Natural killer cell treated with Interleukin-12 subunit alpha and Interleukin-12 subunit beta and Interleukin-15 and Interleukin-18, amount 100 ng/mL, for 72 hours (primary cell): ENCODE measurements at regions not wholly inside any gene's neighbourhood (a gene's known extent, or its start where the extent isn't known, plus 50 kb on each side); places are given as distances from the start of the nearest gene placed in this dataset.

Experiments
- ATAC-seq, 2 donors: fragments of 150-1000 bp; cut with Tn5 transposase in 1 of 2; sonication (Bioruptor Pico), chemical (Tn5 transposase) in 1 of 2; 2 replicates each; pipeline ENCODE4 v1.10.0; 2021
- DNase-seq: peaks from one replicate; pipeline ENCODE4 v3.0.0; 2022; ENCODE audit warnings: low spot score
- H3K27ac Mint-ChIP-seq, 2 donors: 1 replicate in 1 of 2; 2 replicates in 1 of 2; pipeline ENCODE4 v1.8.0; 2022; ENCODE audit warnings: mixed read lengths in 2 of 2, mild to moderate bottlenecking in 1 of 2, moderate library complexity in 1 of 2
- H3K27me3 Mint-ChIP-seq, 2 donors: 1 replicate in 1 of 2; 2 replicates in 1 of 2; pipeline ENCODE4 v1.8.0; 2022; ENCODE audit warnings: mixed read lengths in 2 of 2
- H3K36me3 Mint-ChIP-seq: one replicate; pipeline ENCODE4 v1.8.0; 2022; ENCODE audit warnings: mixed read lengths
- H3K4me1 Mint-ChIP-seq, 2 donors: 1 replicate in 1 of 2; 2 replicates in 1 of 2; pipeline ENCODE4 v1.8.0; 2022; ENCODE audit warnings: low read depth in 2 of 2, mixed read lengths in 2 of 2, mild to moderate bottlenecking in 1 of 2
- H3K4me3 Mint-ChIP-seq: one replicate; pipeline ENCODE4 v1.8.0; 2022; ENCODE audit warnings: mixed read lengths
- H3K9me3 Mint-ChIP-seq: 2 replicates; pipeline ENCODE4 v1.8.0; 2022; ENCODE audit warnings: mixed read lengths

DNA sequence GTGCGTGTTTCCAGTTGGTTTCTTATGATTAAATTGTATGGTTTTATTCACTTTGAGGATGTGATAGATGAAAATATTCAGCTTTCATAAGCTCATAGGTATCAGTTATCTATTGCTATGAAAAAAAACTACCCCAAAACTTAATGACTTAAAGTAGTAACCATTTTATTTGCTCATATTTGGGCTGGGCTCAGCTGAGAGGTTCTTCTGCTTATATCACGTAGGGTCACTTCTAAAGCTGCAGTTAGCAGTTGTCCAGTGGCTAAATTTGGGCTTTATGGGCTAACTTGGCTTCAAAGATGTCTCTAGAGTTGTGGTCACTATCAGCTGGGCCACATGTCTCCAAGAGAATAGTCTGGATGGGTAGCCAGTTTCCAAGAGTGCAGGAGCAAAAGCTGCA lies 206.4 kb upstream of the LYPLAL1 start:
- ATAC-seq: no peak
- Mint-ChIP-seq H3K36me3 (no peaks in the 10 kb centered on the region), H3K4me1 (no peaks in the 10 kb centered on the region), H3K27ac (no peak overlapping the region), H3K9me3 (peaks cover 12% of the 10 kb centered on the region), H3K4me3 (no peak overlapping the region), H3K27me3 (no peaks in the 10 kb centered on the region)
- no peak for DNase-seq

DNA sequence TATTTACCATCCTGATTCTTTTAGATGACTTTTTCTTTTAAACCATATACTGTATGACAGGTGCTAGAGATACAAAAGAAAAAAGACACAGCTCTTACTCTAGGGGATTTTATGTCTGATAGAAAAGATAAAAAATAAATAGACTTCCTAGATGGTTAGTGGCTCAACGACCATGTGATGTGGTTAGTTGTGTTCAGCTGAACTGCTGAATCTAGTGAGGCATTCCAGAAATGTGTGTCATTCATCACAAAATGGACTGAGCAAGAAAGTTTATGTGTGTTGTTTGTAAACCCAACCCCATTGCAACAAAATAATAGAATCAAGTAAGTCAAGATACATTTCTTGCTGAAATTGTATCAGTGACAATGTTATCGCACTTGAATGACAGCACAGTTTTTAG lies 205.8 kb upstream of the LYPLAL1 start:
- H3K36me3 Mint-ChIP-seq: no peaks in the 10 kb centered on the region
- no peak overlapping the region for H3K4me3 Mint-ChIP-seq
- no peaks in the 10 kb centered on the region for H3K27me3 Mint-ChIP-seq
- no peaks in the 10 kb centered on the region for H3K4me1 Mint-ChIP-seq
- no peak for ATAC-seq
- no peak overlapping the region for H3K27ac Mint-ChIP-seq
- no peak for DNase-seq
- H3K9me3 Mint-ChIP-seq: peaks cover 16% of the 10 kb centered on the region

- Mint-ChIP-seq H3K4me1 (no peaks in the 10 kb centered on the region), H3K4me3 (no peak overlapping the region), H3K9me3 (peaks cover 16% of the 10 kb centered on the region), H3K27me3 (no peaks in the 10 kb centered on the region), H3K36me3 (no peaks in the 10 kb centered on the region), H3K27ac (no peak overlapping the region)
- ATAC-seq (no peak), DNase-seq (no peak)
Observed at GRCh38 chr1:218969006-218969405, 204.7 kb upstream of the LYPLAL1 start.

DNA sequence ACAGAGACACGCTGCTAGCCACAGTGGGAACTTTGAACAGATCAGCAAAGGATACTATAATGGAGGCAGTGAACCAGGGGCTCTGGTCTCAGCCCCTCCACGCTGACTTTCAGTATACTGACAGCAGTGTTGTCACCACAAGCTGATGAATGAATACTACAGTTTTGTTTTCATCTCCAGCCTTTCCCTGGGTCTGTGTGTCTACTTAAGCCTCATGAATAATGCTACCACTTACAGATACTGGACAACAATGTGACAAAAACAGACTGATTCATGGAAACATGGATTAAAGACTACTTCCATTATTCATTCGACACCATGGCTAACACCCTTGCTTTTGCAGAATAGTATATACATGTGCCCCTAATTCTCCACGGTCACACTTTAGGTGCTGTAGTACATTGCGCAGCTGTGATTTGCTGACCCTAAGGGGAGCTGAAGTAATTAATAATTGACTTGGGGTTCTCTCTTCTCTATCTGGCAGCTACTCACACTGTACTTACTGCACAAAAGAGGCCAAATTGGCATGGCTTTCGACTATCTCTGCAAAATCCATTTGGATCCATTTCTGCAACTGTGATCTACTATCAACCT lies 203.2 kb upstream of the LYPLAL1 start:
- Mint-ChIP-seq H3K27me3 (no peaks in the 10 kb centered on the region), H3K36me3 (no peaks in the 10 kb centered on the region), H3K27ac (no peak overlapping the region), H3K4me1 (no peaks in the 10 kb centered on the region), H3K9me3 (peaks cover 12% of the 10 kb centered on the region), H3K4me3 (no peak overlapping the region)
- ATAC-seq (no peak), DNase-seq (no peak)

- no peak overlapping the region for H3K4me3 Mint-ChIP-seq
- no peak overlapping the region for H3K27ac Mint-ChIP-seq
- H3K36me3 Mint-ChIP-seq: no peaks in the 10 kb centered on the region
- no peaks in the 10 kb centered on the region for H3K27me3 Mint-ChIP-seq
- ATAC-seq (no peak), DNase-seq (no peak)
- no peaks in the 10 kb centered on the region for H3K4me1 Mint-ChIP-seq
- peaks cover 12% of the 10 kb centered on the region for H3K9me3 Mint-ChIP-seq
Observed at GRCh38 chr1:218971156-218971555, 202.5 kb upstream of the LYPLAL1 start.

DNA sequence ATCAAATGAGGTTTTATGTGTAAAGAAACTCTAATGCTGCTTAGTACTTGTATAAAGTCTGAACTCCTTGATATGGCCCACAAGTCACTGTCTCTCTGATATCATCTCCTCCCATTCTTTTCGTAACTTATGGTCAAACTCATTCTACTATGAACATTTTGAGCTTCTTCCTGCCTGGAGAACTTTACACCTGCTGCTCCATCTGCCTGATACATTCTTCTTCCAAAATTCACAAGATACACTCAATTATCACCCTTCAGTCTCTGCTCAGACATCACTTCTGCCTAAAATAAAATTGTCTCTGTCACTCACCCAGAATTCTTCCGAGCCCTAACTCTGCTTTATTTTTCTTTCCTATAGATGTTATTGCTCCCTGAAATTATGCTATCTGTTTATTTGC lies 192.8 kb upstream of the LYPLAL1 start:
- Mint-ChIP-seq H3K4me1 (no peaks in the 10 kb centered on the region), H3K36me3 (no peaks in the 10 kb centered on the region), H3K9me3 (peaks cover 9% of the 10 kb centered on the region), H3K27me3 (no peaks in the 10 kb centered on the region), H3K4me3 (no peak overlapping the region), H3K27ac (no peak overlapping the region)
- DNase-seq: no peak
- no peak for ATAC-seq

DNA sequence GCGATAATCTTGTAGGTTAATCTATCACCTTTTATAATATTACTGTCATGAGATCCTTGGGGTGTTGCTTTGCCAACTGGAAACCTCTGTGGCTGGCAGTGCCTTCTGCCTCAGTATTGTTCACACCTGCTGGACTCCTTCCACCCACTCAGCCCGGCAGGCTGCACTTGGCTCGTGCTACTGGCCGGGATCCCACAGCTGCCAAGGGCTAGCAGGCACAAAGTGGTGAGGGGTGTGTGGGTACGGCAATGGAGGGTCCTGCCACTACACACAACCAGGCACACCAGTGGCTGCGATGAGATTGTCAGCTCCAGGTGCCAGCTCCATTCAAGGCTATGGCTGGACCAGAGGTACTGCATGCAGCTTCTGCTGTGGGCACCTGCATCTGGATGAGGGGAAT lies 191.2 kb upstream of the LYPLAL1 start:
- Mint-ChIP-seq H3K4me3 (no peak overlapping the region), H3K9me3 (peaks cover 9% of the 10 kb centered on the region), H3K27ac (no peak overlapping the region), H3K27me3 (no peaks in the 10 kb centered on the region), H3K4me1 (no peaks in the 10 kb centered on the region), H3K36me3 (no peaks in the 10 kb centered on the region)
- DNase-seq (no peak), ATAC-seq (no peak)

DNA sequence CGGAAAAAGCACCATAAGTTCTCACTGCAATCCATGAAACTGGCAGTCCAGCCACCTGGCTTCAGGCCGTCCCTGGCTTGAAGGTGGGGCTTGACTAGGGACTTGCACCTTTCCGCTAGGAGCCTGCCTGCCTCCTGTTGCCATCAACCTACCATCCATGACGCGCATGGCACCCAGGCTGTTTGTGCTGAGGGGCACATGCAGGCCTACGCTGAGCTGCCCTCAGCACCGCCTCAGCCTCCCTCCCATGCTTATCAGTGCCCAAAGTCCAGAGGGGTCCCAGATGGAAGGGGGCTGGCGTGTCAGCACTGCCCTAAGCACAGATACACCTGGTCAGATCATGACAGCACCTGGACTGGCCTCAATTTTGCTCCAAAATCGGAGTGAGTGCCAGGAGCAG lies 190.2 kb upstream of the LYPLAL1 start:
- H3K27me3 Mint-ChIP-seq: no peaks in the 10 kb centered on the region
- H3K4me1 Mint-ChIP-seq: no peaks in the 10 kb centered on the region
- H3K4me3 Mint-ChIP-seq: no peak overlapping the region
- peaks cover 15% of the 10 kb centered on the region for H3K9me3 Mint-ChIP-seq
- H3K36me3 Mint-ChIP-seq: no peaks in the 10 kb centered on the region
- no peak overlapping the region for H3K27ac Mint-ChIP-seq
- DNase-seq (no peak), ATAC-seq (no peak)

DNA sequence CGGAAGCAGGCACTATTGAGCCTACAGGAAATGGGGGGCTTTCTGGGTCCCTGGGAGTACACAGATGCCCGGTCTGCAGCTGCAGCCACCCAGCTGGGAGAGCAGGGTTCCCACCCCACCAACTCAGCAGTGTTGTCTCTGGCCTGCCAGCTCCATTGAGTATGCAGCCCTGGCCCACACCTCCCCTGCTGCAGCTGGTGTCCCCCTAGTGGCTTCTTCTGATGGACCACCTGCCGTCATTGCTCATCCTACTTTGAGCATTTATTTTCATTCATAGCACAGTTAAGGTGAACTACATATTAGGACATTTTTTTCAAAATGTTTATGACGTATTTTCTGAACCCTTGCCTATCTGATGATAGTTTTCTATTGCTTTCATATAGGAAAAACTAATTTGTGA lies 189.8 kb upstream of the LYPLAL1 start:
- Mint-ChIP-seq H3K36me3 (no peaks in the 10 kb centered on the region), H3K4me1 (no peaks in the 10 kb centered on the region), H3K4me3 (no peak overlapping the region), H3K9me3 (peaks cover 17% of the 10 kb centered on the region), H3K27me3 (no peaks in the 10 kb centered on the region), H3K27ac (no peak overlapping the region)
- no peak for ATAC-seq
- no peak for DNase-seq

- DNase-seq (no peak), ATAC-seq (no peak)
- Mint-ChIP-seq H3K9me3 (peaks cover 18% of the 10 kb centered on the region), H3K4me1 (no peaks in the 10 kb centered on the region), H3K27ac (no peak overlapping the region), H3K27me3 (no peaks in the 10 kb centered on the region), H3K36me3 (no peaks in the 10 kb centered on the region), H3K4me3 (no peak overlapping the region)
Observed at GRCh38 chr1:218985424-218985984, 188.2 kb upstream of the LYPLAL1 start.

DNA sequence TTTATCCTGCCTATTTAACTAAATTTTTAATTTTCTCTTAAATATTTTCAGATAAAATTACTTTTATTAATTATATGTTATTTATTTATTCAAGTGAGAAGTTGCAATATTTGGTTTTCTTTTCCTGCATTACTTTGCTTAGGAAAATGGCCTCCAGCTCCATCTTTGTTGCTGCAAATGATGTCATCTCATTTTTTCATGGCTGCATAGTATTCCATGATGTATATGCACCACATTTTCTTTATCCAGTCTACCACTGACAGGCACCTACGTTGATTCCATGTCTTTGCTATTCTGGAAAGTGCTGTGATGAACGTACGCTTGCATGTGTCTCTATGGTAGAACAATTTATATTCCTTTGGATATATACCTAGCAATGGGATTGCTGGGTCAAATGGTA lies 186.9 kb upstream of the LYPLAL1 start:
- H3K27me3 Mint-ChIP-seq: no peaks in the 10 kb centered on the region
- no peaks in the 10 kb centered on the region for H3K4me1 Mint-ChIP-seq
- ATAC-seq (no peak), DNase-seq (no peak)
- H3K36me3 Mint-ChIP-seq: no peaks in the 10 kb centered on the region
- H3K9me3 Mint-ChIP-seq: peaks cover 12% of the 10 kb centered on the region
- H3K4me3 Mint-ChIP-seq: no peak overlapping the region
- H3K27ac Mint-ChIP-seq: no peak overlapping the region

- Mint-ChIP-seq H3K27me3 (no peaks in the 10 kb centered on the region), H3K27ac (no peak overlapping the region), H3K36me3 (no peaks in the 10 kb centered on the region), H3K4me1 (no peaks in the 10 kb centered on the region), H3K9me3 (peaks cover 12% of the 10 kb centered on the region), H3K4me3 (no peak overlapping the region)
- DNase-seq (no peak), ATAC-seq (no peak)
Observed at GRCh38 chr1:218990019-218990418, 183.7 kb upstream of the LYPLAL1 start.

DNA sequence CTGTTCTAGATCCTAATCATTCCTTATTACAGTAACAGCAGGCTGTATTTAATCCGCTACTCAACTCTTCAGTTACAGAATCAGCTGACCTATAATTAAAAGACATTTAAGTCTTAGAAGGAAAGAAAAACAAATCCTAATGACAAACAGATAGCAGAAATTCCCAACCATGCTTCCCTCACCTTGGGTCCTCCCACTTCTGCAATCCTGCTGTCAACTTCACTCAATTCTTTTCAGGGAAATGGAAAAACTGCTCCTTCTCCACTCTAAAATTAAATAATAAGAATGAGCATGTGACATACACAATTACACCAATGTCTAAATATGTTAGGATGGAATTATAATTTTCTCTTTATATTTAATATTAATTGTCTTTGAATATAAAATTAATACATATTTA lies 182.6 kb upstream of the LYPLAL1 start:
- no peak overlapping the region for H3K27ac Mint-ChIP-seq
- H3K9me3 Mint-ChIP-seq: peaks cover 12% of the 10 kb centered on the region
- no peak overlapping the region for H3K4me3 Mint-ChIP-seq
- DNase-seq (no peak), ATAC-seq (no peak)
- no peaks in the 10 kb centered on the region for H3K36me3 Mint-ChIP-seq
- no peaks in the 10 kb centered on the region for H3K4me1 Mint-ChIP-seq
- H3K27me3 Mint-ChIP-seq: no peaks in the 10 kb centered on the region

GRCh38 chr1:218994615-218995014 lies 179.1 kb upstream of the LYPLAL1 start:
- DNase-seq: no peak
- no peak for ATAC-seq
- no peaks in the 10 kb centered on the region for H3K4me1 Mint-ChIP-seq
- no peaks in the 10 kb centered on the region for H3K9me3 Mint-ChIP-seq
- H3K27ac Mint-ChIP-seq: no peak overlapping the region
- H3K4me3 Mint-ChIP-seq: no peak overlapping the region
- H3K27me3 Mint-ChIP-seq: no peaks in the 10 kb centered on the region
- H3K36me3 Mint-ChIP-seq: no peaks in the 10 kb centered on the region

DNA sequence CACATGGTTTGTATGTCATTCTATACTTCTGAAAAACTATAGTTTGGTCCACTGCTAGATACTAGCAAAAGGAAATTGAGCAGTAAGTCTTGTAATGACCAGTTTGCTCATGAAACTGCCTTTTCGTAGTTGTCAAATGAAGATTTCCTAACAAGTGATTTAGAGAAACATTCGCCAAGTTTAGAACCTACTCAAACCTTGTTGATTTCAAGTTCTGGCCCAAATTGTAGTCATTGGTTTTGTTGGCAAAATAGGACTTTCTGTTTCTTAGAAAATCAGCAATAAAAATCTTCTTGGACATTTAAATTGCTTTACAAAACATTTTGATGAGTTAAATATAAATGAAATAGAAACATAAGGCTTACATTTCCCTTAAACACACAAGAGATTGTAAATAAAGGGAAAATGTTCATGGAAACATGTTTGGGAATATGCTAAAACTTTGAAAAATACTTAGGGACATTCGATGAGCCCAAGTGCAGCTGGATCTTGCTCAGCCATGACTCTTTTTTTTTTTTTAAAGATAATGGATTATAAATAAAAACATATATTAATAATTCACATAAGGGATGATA lies 178.5 kb upstream of the LYPLAL1 start:
- Mint-ChIP-seq H3K4me3 (no peak overlapping the region), H3K27ac (no peak overlapping the region), H3K36me3 (no peaks in the 10 kb centered on the region), H3K4me1 (no peaks in the 10 kb centered on the region), H3K9me3 (no peaks in the 10 kb centered on the region), H3K27me3 (no peaks in the 10 kb centered on the region)
- DNase-seq (no peak), ATAC-seq (no peak)
